ENCODE measurements at regions not wholly inside any gene's neighbourhood (a gene's known extent, or its start where the extent isn't known, plus 50 kb on each side); places are given as distances from the start of the nearest gene placed in this dataset.
"Not testable (repeated sequence)": the region's sequence is repeated elsewhere in the genome, so short reads cannot be mapped to it uniquely, and the experiment has no call there.

DNA sequence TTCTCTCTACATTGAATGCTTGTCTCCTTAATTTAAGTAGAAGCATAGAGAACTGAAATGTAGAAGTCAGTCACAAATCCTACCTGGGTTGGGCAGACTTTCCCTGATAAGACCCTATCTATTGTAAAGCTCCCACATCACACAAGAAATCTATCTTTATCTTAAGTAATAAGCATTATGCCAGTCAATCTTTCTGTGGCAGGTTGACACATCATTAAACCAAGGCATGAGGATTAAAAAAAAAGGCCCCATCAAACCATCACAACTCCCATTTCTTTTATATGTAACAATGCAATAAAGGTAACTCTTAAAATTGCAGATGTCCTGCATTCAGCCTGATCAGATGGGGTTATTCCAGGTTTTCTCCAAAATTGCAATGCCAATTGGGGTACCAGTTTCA, 311.8 kb downstream of the TOX3 start:
- no peak for DNase-seq (ENCODE audit: low spot score)

- no peak for DNase-seq (ENCODE audit: low spot score)
Observed at GRCh38 chr16:52234626-52235025, 312.3 kb downstream of the TOX3 start.

- DNase-seq (ENCODE audit: low spot score): no peak
Observed at GRCh38 chr16:52229471-52229870, 317.5 kb downstream of the TOX3 start.

DNA sequence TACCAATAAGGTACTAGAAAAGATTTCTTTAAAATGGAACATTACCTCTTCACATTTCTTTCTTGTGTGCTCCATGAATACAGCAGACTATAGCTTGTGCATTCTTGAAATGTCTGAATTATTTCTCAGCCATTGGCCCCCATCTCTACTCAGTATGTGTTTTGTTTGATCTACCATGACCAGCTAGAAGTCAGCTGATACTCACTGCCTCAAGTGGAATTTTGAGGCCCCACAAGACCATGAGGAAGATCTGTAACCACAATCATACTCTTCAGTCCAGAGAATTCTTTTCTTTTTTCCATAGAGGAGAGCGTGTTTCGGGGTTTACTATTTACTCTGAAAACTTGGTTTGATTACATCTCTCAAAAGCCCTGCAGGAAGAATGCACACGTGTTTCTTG, 319.1 kb downstream of the TOX3 start:
- no peak for DNase-seq (ENCODE audit: low spot score)

DNA sequence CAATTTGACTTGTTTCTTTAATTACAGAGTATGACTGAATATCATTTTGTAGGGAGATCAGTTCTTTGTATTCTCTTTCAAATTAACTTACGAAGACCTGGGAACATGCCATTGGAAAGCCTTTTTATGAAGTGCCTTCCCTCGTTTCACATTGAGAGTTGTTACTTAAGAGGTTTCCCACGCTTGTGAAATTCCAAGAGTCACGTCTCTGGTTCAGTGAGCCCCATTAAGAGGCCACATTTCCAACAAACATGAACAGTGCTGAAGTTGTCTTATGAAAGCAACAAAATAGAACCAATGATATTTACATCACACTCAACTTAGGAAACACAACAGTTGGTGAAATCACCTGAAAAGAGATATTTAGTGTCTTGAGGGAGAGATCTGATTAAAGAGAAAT, 334.1 kb downstream of the TOX3 start:
- DNase-seq (ENCODE audit: low spot score): no peak

DNA sequence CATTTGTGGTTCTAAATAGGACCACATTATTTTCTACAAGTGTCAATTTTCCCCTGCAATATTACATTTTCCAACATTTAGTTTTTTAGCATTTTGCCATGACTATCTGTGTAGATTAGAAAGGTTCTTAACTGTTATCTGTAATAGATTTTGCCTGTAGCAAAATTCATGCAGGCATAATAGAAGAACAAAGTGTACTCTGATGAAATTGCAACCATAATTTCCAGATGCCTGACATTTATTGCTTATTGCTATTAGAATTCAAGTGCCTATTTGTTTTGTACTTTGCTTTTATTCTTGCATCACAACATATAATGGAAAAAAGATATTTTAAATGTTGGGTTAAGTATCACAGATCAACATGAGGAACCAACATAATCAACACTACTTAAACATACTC, 337.7 kb downstream of the TOX3 start:
- DNase-seq (ENCODE audit: low spot score): no peak

DNA sequence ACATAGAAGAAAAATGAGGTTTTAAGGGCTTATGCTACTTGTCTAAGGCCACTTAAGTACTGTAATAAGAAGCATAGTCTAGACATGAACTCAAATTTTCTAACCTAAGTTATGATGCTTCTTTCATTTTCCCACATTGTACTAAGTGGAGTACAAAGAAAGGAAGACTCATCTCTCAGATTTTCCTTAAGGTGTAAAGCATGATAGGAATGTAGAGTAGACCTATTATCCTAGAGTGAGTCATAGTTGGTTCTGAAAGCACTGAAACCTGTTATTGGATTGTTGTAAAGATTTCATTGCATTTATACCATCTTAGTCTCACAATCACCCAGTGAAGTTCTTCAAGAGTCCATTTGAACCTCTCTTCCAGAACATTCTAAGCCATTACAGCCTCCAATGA, 343.8 kb downstream of the TOX3 start:
- DNase-seq (ENCODE audit: low spot score): no peak

- no peak for DNase-seq (ENCODE audit: low spot score)
Observed at GRCh38 chr16:52193441-52193840, 353.5 kb downstream of the TOX3 start.

DNA sequence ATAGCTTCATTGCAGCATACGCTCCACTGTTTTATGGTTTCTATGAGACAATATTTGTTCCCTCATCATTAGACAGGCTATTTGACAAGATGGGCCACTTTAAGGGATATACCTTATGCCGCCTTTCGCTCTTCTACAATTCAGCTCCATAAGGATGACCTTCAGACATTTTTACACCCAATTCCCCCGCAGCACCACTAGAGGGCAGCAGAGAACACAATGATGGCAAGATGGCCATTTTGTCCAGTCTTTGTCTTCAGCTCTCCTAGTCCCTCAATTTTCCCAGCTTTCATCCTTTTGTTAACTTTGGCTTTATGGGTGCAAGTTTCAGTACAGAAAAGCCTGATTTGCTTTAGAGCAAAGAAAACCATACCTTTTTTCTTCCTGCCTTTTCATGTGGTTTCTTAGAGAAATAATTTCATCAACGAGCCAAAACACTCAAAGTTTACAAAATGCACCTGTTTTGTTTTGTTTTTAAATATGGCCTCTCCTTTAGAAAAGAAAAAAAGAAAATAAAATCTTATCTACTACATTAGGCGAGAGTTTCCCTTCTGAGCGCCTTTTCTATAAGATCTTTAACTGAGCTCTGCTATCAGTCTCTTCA, 355.3 kb downstream of the TOX3 start:
- peak; percentile 59 for DNase-seq (ENCODE audit: low spot score)

GRCh38 chr16:52184336-52184735, 362.6 kb downstream of the TOX3 start:
- DNase-seq (ENCODE audit: low spot score): no peak

DNA sequence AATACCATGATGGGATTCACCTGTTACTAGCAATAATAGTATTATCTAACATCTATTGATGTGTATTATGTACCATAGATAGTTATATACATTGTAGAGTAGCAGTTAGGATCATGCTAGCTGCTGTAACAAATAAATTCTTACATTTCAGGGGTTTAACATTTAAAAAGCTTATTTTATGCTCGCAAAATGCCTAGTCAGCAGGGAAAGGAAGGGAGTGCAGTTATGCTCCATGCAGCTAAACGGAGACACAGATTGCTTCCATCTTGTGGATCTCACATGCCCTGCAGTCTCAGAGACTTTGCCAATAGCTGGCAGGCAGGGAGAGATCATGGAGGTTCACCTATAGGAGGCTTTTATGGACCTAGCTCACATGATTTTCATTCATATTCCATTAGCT, 364.1 kb downstream of the TOX3 start:
- no peak for DNase-seq (ENCODE audit: low spot score)

DNA sequence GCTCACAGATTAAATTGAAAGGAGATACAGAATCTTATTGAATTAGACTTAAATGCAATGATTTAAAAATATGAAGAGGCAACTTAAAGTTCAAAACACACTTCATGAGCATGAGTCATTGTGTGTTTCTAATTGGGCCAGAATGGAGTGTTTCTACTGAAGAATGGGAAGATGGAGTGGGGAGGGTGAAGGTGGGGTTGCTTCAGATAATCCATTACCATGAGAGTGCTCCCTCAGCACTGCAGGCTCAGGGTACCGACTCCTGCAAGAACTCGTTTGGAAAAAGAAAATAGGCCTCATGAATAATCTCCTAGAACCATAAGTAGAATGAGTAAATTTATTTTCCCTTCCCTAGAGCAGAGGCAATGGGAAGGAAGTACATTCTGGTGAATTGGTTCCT, 372.8 kb downstream of the TOX3 start:
- DNase-seq (ENCODE audit: low spot score): no peak

DNA sequence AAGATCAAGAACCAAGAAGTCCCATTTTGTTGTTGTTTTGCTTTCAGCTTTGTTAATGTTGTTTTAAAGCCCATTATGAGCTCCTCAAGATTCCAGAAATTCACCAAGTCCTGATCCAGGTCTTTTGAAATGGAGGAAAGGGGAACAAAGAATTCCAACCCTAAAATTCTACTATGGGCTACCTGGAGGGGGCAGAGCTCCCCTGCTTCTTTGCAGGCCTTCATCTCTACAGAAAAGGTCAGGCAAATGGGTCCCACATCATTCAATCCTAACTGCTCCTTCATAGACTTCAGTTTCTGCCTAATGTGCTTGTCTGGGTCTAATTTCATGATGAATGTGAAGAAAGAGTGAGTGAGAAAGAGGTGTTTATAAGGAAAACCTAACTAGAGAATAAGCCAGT, 375.5 kb downstream of the TOX3 start:
- DNase-seq (ENCODE audit: low spot score): no peak

GRCh38 chr16:52167328-52167727, 379.6 kb downstream of the TOX3 start:
- DNase-seq (ENCODE audit: low spot score): no peak

GRCh38 chr16:52165961-52166360, 381.0 kb downstream of the TOX3 start:
- no peak for DNase-seq (ENCODE audit: low spot score)

GRCh38 chr16:52149003-52149402, 397.9 kb downstream of the TOX3 start:
- no peak for DNase-seq (ENCODE audit: low spot score)

DNA sequence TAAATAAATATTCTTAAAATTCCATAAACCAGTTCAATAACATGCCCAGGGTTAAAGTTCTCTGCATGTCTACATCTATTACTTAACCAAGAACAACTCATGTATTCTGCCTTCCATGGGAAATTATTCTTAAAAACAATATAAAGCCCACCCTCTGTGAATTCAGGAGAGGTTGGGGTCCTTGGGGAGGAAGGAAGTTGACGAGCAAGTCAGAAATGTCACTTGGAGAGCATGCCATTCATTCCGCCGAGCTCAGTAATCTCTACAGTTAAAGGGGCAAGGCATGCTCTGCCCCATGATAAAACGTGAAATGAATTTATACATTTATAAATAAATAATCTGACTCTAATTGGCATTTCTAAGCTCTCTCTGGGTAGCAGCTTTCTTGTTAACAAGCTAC, 405.1 kb downstream of the TOX3 start:
- DNase-seq (ENCODE audit: low spot score): no peak

DNA sequence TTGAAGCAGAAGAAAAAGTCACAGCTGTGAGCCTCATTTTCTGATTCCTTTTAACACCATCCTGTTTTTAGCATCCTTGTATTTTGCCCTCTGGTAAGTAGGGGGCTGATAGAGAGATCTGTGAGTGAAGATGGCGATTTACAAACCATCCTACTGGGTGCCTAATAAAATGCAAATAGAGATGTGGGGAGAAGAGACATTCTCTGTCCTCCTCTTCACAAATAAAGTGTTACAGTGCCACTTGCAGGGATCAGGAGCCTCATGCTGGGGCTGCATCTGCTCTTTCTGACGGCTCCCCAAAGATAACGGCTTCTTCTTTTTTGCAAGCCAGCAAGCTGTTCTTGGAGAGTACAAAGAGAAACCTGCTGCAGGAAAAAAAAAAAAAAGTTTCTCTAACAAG, 418.6 kb downstream of the TOX3 start:
- DNase-seq (ENCODE audit: low spot score): no peak

GRCh38 chr16:52123842-52124241, 423.1 kb downstream of the TOX3 start:
- DNase-seq (ENCODE audit: low spot score): no peak

GRCh38 chr16:52123061-52123839, 423.7 kb downstream of the TOX3 start:
- no peak for DNase-seq (ENCODE audit: low spot score)

- no peak for DNase-seq (ENCODE audit: low spot score)
Observed at GRCh38 chr16:52117171-52117570, 429.8 kb downstream of the TOX3 start.

DNA sequence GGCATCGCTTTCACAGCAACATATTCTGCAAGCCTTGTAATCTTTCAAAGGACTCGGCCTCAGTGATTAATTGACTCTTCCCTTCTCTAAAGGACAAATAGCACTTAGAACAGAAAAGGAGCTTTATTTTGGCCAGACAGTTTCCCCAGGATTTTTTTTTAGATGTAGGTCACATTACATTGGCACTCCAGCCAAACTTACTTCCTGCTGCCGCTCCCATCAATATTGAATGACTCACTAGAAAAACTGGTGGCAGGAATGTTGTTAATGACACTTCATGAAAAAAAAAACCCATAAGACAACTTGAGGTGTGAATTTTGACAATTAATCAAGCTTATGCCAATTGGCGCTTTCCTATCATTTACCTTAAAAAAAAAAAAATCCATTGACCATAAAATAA, 432.6 kb downstream of the TOX3 start:
- no peak for DNase-seq (ENCODE audit: low spot score)

DNA sequence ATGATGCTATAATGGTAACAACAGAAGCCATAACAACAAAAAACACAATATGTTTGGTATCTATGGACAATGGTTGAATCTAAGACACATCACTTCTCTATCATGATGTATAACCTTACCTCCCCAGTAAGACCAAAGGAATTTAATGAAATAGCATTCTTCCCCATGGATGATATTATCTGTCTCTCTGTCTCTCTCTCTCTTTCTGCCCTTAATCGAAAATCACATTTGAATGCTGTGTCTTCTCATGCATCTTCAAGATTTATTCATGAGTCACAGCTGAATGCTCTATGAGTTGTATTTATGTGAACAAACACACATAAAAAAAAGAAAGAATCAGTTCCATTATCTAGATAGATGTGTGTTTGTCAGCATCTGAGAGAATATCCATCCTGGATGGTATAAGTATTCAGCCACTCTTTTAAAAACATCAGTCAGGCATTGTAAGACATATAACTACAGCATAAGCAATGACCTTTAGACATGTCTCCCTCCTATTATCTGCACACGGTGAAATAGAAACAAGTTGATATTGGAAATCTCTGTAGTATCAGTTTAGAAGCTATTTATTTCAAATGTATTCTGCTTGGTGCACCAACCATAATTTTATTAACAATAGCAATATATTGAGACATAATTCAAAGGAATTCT, 433.3 kb downstream of the TOX3 start:
- DNase-seq (ENCODE audit: low spot score): no peak

- DNase-seq (ENCODE audit: low spot score): not testable (repeated sequence)
Observed at GRCh38 chr16:52104993-52105392, 441.9 kb downstream of the TOX3 start.

Measured in COLO829 (cell line).